ENCODE measurements at regions not wholly inside any gene's neighbourhood (a gene's known extent, or its start where the extent isn't known, plus 50 kb on each side); places are given as distances from the start of the nearest gene placed in this dataset.

DNA sequence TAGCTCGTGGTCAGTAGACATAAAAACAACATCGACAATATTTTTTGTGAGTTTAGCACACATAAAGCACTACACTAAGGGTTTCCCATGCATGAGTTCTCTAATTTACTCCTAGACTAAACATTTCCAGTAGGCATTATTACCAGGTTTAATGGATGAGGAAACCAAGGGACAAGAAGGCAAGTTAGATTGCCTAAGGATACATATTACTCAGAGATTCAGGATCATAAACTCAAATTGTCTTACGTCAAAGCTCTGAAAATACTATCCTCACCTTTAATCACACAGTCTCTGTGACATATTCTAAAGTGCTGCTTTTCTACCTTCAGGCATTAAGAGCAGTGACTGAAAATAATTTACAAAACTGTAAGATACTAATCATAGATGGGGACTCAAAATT lies 655.3 kb downstream of the SLC16A7 start:
- DNase-seq (ENCODE audit: low spot score) = no peak

GRCh38 chr12:60252359-60253096 lies 656.7 kb downstream of the SLC16A7 start:
- no peak for DNase-seq (ENCODE audit: low spot score)

GRCh38 chr12:60255044-60255443 lies 659.2 kb downstream of the SLC16A7 start:
- DNase-seq (ENCODE audit: low spot score) = no peak

GRCh38 chr12:60257063-60257462 lies 661.2 kb downstream of the SLC16A7 start:
- peak; percentile 32 for DNase-seq (ENCODE audit: low spot score)

- no peak for DNase-seq (ENCODE audit: low spot score)
Measured at GRCh38 chr12:60259225-60259624, 663.4 kb downstream of the SLC16A7 start.

- no peak for DNase-seq (ENCODE audit: low spot score)
Measured at GRCh38 chr12:60262378-60262777, 666.5 kb downstream of the SLC16A7 start.

DNA sequence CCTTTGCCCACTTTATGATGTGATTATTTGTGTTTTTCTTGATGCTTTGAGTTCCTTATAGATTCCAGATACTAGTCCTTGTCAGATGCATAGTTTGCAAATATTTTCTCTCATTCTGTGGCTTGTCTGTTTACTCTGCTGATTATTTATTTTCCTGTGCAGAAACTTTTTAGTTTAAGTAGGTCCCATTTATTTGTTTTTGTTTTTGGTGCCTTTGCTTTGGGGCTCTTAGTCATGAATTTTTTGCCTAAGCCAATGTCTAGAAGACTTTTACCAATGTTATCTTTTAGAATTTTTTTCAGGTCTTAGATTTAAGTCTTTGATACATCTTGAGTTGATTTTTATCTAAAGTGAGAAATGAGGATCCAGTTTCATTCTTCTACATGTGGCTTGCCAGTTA lies 667.3 kb downstream of the SLC16A7 start:
- no peak for DNase-seq (ENCODE audit: low spot score)

DNA sequence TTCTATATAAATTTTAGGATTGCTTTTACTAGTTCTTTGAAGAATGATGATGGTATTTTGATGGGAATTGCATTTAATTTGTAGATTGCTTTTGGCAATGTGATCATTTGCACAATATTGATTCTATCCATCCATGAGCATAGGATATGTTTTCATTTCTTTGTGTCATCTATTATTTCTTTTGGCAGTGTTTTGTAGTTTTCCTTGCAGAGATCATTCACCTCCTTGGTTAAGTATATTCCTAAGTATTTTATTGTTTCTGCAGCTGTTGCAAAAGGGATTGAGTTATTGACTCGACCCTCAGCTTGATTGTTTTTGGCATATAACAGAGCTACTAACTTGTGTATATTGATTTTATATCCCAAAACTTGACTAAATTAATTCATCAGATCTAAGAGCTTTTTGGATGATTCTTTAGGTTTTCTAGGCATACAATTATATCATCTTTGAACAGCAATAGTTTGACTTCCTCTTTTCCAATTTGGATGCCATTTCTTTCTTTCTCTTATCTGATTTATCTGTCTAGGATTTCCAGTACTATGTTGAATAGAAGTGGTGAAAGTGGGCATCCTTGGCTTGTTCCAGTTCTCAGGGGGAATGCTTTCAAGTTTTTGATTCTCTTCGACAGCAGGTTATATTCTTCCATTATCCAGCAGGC lies 668.1 kb downstream of the SLC16A7 start:
- no peak for DNase-seq (ENCODE audit: low spot score)

GRCh38 chr12:60265741-60266140 lies 669.9 kb downstream of the SLC16A7 start:
- DNase-seq (ENCODE audit: low spot score) = no peak

- DNase-seq (ENCODE audit: low spot score) = peak; percentile 40
Measured at GRCh38 chr12:60266381-60266852, 670.6 kb downstream of the SLC16A7 start.

DNA sequence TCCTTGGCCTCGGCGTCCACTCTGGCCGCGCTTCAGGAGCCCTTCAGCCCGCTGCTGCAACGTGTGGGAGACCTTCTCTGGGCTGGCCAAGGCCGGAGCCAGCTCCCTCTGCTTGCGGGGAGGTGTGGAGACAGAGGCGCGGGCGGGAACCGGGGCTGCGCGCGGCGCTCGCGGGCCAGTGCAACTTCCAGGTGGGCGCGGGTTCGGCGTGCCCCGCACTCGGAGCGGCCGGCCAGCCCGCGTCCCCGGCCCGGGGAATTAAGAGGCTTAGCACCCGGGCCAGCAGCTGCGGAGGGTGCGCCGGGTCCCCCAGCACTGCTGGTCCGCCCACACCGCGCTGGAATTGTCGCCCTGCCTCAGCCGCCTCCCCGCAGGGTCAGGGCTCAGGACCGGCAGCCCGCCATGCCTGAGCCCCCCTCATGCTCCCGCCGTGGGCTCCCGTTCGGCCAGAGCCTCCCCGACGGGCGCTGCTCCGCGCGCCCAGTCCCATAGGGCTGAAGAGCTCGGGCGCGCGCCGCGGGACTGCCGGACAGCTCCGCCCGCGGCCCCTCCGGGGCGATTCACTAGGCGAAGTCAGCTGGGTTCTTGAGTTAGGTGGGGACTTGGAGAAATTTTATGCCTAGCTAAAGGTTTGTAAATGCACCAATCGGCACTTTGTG lies 673.9 kb downstream of the SLC16A7 start:
- no peak for DNase-seq (ENCODE audit: low spot score)

GRCh38 chr12:60271816-60272215 lies 676.0 kb downstream of the SLC16A7 start:
- no peak for DNase-seq (ENCODE audit: low spot score)

DNA sequence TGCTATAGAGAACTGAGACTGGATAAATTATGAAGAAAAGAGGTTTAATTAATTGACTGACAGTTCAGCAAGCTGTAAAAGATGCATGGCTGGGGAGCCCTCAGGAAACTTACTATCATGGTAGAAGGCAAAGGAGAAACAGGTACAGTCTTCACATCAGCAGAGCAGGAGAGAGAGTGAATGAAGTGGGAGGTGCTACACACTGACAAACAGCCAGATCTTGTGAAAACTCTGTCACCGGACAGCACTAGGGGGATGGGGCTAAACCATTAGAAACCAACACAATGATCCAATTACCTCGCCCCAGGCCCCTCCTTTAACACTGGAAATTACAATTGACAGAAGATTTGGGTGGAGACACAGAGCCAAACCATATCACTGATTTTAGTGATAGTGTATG lies 682.4 kb downstream of the SLC16A7 start:
- DNase-seq (ENCODE audit: low spot score) = no peak

DNA sequence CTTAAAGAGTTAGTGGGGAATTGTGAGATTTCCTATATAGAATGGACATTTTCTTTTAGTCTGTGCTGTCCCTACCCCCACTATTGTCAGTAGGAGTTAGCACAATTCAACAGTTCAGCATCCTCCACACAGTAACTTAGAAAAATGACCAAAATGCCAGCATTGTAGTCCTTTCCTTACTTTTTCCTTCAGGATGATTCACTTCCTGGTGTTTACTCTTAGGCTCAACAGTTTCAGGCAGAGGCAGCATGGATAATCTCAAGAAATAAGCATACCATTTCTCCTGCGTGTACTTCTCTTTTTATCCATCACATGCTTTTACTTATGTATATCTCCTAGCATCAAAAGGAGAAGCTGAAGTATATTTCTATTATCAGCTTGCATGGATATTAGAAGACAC lies 683.4 kb downstream of the SLC16A7 start:
- peak; percentile 29 for DNase-seq (ENCODE audit: low spot score)

DNA sequence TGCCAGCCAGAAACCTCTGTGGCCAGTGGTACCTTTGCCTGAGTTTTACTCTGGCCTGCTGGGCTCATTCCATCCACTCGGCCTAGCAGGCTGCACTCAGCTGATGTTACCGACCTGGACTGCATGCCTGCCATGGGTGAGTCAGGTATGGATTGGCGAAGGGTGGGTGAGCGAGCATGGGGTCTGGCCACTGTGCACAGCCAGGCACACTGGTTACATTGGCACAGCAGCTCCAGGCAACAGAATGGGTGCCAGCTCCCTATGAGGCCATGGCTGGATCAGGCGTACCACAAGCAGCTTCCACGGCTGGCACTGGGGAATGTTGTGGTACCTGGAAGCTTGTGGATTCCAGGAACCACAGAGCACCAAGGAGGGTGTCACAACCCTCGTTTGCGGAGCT lies 685.7 kb downstream of the SLC16A7 start:
- no peak for DNase-seq (ENCODE audit: low spot score)

GRCh38 chr12:60290532-60290931 lies 694.7 kb downstream of the SLC16A7 start:
- no peak for DNase-seq (ENCODE audit: low spot score)

DNA sequence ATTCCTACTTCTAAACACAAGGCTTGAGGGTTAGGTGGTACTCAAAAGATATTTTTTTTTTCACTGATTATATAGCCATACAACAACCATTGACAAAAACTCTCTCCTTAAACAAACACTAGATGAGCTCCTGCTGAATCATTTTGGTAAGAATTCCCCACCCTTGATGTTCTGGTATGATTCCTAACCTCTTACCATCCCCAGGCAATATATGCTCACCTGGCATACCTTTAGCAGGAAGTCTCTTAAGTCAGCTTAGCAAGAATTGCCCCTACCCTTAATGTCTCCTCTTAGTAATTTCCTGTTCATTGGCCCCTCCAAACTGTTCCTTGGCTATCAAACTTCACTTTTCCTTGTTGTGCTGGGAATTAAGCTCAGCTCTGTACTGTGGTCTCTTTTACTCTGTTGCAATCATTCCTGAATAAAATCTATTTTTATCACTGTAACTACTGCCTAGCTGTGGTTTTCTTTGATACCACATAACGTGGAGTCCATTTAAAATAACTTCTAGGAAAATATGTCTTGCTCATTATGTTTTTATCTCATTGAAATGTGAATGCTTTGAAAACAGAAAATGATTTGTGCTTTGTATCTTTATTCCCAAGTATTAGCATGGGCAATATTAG lies 712.6 kb downstream of the SLC16A7 start:
- DNase-seq (ENCODE audit: low spot score) = no peak

- DNase-seq (ENCODE audit: low spot score) = no peak
Measured at GRCh38 chr12:60311940-60312339, 716.1 kb downstream of the SLC16A7 start.

DNA sequence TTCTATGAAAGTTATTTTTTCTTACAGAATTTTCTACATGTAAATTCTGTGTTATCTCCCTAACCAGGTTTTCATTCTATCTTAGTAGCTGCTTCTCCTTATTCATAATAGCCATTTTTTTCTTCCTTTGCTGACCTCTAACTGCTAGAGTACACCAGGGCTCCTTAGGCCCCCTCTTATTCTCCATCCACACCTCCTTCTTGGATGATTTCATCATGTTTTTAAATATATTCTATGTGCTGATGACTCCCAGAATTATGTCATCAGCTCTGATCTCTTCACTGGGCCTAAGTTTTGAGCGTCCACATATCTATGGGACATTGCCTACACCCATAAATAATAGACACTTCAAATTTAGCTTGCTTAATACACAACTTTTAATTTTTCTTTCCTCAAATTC lies 721.5 kb downstream of the SLC16A7 start:
- DNase-seq (ENCODE audit: low spot score) = no peak

DNA sequence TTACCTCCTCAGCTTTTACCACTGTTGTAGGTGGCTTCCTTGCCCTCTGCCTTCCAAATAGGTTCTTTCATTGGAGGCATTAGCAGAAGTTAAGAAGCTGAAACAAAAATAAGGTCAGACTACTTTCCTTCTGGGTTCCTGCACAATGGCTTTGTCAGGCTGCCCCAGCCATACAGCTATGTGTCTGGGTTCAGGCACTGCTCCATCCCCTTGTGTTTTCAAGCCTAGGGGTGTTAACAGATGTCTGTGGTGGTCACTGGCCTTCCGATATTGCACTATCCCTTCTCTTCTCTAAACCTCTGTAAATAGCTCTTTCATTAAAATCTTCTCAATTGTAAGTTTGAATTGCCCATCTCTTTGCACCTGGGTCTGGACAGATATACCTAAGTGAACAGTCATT lies 728.9 kb downstream of the SLC16A7 start:
- DNase-seq (ENCODE audit: low spot score) = no peak

GRCh38 chr12:60333461-60333860 lies 737.6 kb downstream of the SLC16A7 start:
- DNase-seq (ENCODE audit: low spot score) = no peak

GRCh38 chr12:60335745-60336144 lies 739.9 kb downstream of the SLC16A7 start:
- peak; percentile 8 for DNase-seq (ENCODE audit: low spot score)
